ENCODE measurements at regions not wholly inside any gene's neighbourhood (a gene's known extent, or its start where the extent isn't known, plus 50 kb on each side); places are given as distances from the start of the nearest gene placed in this dataset.

GRCh38 chr9:89247431-89248353 lies 63.3 kb upstream of the CKS2 start:
- no peak overlapping the region for H3K4me3 ChIP-seq (ENCODE audit: low read depth, low read length)
- TF ChIP-seq, protein P1, sequence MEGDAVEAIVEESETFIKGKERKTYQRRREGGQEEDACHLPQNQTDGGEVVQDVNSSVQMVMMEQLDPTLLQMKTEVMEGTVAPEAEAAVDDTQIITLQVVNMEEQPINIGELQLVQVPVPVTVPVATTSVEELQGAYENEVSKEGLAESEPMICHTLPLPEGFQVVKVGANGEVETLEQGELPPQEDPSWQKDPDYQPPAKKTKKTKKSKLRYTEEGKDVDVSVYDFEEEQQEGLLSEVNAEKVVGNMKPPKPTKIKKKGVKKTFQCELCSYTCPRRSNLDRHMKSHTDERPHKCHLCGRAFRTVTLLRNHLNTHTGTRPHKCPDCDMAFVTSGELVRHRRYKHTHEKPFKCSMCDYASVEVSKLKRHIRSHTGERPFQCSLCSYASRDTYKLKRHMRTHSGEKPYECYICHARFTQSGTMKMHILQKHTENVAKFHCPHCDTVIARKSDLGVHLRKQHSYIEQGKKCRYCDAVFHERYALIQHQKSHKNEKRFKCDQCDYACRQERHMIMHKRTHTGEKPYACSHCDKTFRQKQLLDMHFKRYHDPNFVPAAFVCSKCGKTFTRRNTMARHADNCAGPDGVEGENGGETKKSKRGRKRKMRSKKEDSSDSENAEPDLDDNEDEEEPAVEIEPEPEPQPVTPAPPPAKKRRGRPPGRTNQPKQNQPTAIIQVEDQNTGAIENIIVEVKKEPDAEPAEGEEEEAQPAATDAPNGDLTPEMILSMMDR (IDR thresholded peaks at IDR 0.05; ENCODE audit: insufficient read depth, low read length, missing control alignments): no peak
- CTCF ChIA-PET: interaction anchor here (0.5 kb wide), 1 partner anchor 11 kb away, joined by 3 read pairs; no protein-coding TSS in a partner anchor
- DNase-seq (ENCODE audit: low read depth, low spot score): no peak
- POLR2A ChIA-PET: no interaction called here

DNA sequence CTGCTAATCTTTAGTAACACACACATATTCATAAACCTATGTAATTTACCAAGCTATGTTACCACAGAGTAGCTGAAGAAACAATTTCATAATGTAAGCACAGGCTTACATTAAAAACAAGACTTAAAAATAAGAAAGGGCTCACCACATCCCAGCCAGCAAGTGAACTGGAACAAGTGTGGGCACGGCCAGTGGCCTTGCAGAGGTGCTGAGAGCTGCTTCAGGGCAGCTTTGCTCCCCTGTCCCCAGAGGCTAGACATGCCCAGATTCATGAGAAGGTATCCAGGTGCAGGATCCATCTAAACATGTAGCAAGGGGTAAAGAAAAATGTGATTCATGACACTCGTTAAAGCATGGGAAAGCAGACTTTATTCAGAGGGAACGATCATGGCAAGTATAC lies 62.0 kb upstream of the CKS2 start:
- ChIA-PET POLR2A (no interaction called here), CTCF (no interaction called here)
- TF ChIP-seq, protein P1 (IDR thresholded peaks at IDR 0.05; ENCODE audit: insufficient read depth, low read length, missing control alignments): no peak
- H3K4me3 ChIP-seq (ENCODE audit: low read depth, low read length): no peak overlapping the region
- DNase-seq (ENCODE audit: low read depth, low spot score): no peak

DNA sequence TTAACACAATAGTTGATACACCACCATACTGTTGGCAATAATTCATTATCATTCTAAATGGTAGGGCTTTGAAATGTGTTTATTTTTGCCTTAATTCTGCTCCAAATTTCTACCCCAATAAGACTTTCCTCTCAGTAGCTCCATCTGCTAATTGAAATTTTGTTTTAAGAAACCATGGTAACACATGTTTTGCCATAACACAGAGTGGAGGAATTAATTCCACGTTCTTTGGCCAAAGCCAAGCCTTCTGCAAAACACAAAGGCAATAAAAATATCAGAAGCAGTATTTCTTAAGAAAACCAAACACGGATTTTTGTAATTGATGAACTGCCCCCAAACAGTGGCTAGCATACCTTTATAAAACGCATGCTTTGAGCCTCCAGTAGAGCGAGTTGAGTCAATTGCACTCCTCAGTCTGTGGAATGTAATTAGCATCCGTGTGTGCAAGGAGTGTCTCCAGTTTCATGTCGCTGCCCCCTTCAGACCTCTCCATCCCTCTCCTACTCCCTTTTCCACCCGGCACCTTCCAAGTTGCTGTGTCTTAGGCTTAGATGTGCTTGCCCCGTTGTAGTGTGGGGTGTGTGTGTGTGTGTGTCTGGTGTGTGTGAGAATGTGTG lies 58.2 kb upstream of the CKS2 start:
- TF ChIP-seq, protein P1 (IDR thresholded peaks at IDR 0.05; ENCODE audit: insufficient read depth, low read length, missing control alignments): no peak
- no peak overlapping the region for H3K4me3 ChIP-seq (ENCODE audit: low read depth, low read length)
- no peak for DNase-seq (ENCODE audit: low read depth, low spot score)
- ChIA-PET CTCF (no interaction called here), POLR2A (no interaction called here)

- ChIA-PET POLR2A (no interaction called here), CTCF (no interaction called here)
- H3K4me3 ChIP-seq (ENCODE audit: low read depth, low read length): no peak overlapping the region
- TF ChIP-seq, protein P1 (IDR thresholded peaks at IDR 0.05; ENCODE audit: insufficient read depth, low read length, missing control alignments): no peak
- no peak for DNase-seq (ENCODE audit: low read depth, low spot score)
Measured at GRCh38 chr9:89254058-89254772, 56.8 kb upstream of the CKS2 start.

DNA sequence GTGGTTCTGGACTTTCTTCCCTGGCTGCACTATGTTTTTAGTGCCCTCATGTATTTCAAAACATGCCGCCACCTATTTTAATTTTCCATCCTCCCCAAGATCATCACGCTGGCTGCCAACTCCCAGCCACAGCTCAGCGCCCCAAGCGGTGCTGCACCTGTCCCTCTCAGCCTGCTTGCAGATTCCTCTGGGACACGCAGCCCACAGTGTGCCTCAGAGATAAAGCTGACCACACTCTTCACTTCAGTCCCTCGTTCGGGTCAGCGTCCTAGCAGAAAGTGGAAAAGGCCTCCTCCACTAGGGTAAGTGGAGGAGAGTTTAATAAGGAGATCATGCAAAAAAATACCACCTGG lies 56.2 kb upstream of the CKS2 start:
- POLR2A ChIA-PET: no interaction called here
- TF ChIP-seq, protein P1 (IDR thresholded peaks at IDR 0.05; ENCODE audit: insufficient read depth, low read length, missing control alignments): no peak

DNA sequence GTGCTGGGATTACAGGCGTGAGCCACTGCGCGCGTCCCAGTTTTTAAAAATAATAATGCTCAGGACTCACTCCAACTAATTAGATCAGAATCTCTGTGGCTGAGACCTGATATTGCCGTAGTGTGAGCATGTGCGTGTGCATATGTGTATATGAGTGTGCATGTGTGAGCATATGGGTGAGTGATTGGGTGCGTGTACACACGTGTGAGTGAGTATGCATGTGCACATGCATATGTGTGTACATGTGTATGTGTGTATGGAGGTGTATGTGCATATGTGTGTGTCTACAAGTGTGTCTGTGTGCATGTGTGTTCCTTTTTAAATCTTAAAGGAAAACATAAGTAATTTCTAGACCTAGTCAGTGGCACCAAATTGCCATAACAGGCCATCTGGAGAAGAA lies 54.8 kb upstream of the CKS2 start:
- CTCF ChIA-PET: no interaction called here
- H3K4me3 ChIP-seq (ENCODE audit: low read depth, low read length): no peak overlapping the region
- TF ChIP-seq, protein P1 (IDR thresholded peaks at IDR 0.05; ENCODE audit: insufficient read depth, low read length, missing control alignments): no peak
- POLR2A ChIA-PET: no interaction called here
- no peak for DNase-seq (ENCODE audit: low read depth, low spot score)

More for the DNA sequence above, 56.2 kb upstream of the CKS2 start:
- no peak overlapping the region for H3K4me3 ChIP-seq (ENCODE audit: low read depth, low read length)
- DNase-seq (ENCODE audit: low read depth, low spot score): no peak
- CTCF ChIA-PET: no interaction called here

Data from AG04449 (cell line).